GM23338 (cell line): ENCODE measurements at regions not wholly inside any gene's neighbourhood (a gene's known extent, or its start where the extent isn't known, plus 50 kb on each side); places are given as distances from the start of the nearest gene placed in this dataset.

Experiments
- ATAC-seq: fragments of 200-7000 bp; cut with Tn5 transposase; 3 replicates; pipeline ENCODE4 v1.9.1; 2020
- DNase-seq: peaks from one replicate; pipeline ENCODE4 v3.0.0-alpha.2; 2015; ENCODE audit warnings: low spot score
- H2AFZ ChIP-seq: fragments of 200-600 bp; sonication (generic); 2 replicates; pipeline ENCODE4 v1.8.0; 2016; ENCODE audit warnings: antibody characterized with exemption, mild to moderate bottlenecking, moderate library complexity
- H3F3A ChIP-seq: fragments of 200-600 bp; sonication (generic); replicated peaks from 2 replicates; pipeline ENCODE4 v1.8.0; 2017; ENCODE audit warnings: antibody characterized with exemption, mixed run types, low read depth
- H3K27ac ChIP-seq: fragments of 200-600 bp; sonication (generic); 2 replicates; pipeline ENCODE4 v1.6.1; 2016; ENCODE audit warnings: low read depth
- H3K27me3 ChIP-seq: fragments of 200-600 bp; sonication (generic); 2 replicates; pipeline ENCODE4 v1.8.0; 2016; ENCODE audit warnings: mild to moderate bottlenecking, mixed run types, moderate library complexity; ENCODE audit not compliant: insufficient read depth
- H3K36me3 ChIP-seq: fragments of 200-600 bp; sonication (generic); 2 replicates; pipeline ENCODE4 v1.8.0; 2016; ENCODE audit warnings: mild to moderate bottlenecking; ENCODE audit not compliant: insufficient read depth
- H3K4me1 ChIP-seq: fragments of 200-600 bp; sonication (generic); 2 replicates; pipeline ENCODE4 v1.8.0; 2016; ENCODE audit warnings: mild to moderate bottlenecking, moderate library complexity; ENCODE audit not compliant: insufficient read depth
- H3K4me2 ChIP-seq: fragments of 200-600 bp; sonication (generic); 2 replicates; pipeline ENCODE4 v1.7.1; 2017; ENCODE audit warnings: mixed run types
- H3K4me3 ChIP-seq: fragments of 200-600 bp; sonication (generic); 2 replicates; pipeline ENCODE4 v1.6.1; 2016; ENCODE audit warnings: mixed run types
- H3K79me2 ChIP-seq: fragments of 200-600 bp; sonication (generic); replicated peaks from 2 replicates; pipeline ENCODE4 v1.8.0; 2017; ENCODE audit warnings: mild to moderate bottlenecking; ENCODE audit not compliant: insufficient read depth
- H3K9me2 ChIP-seq: fragments of 200-600 bp; sonication (generic); 2 replicates; pipeline ENCODE4 v1.8.0; 2017; ENCODE audit not compliant: insufficient read depth
- H4K20me1 ChIP-seq: fragments of 200-600 bp; sonication (generic); replicated peaks from 2 replicates; pipeline ENCODE4 v1.8.0; 2017; ENCODE audit warnings: mild to moderate bottlenecking; ENCODE audit not compliant: insufficient read depth
- H3K27ac Mint-ChIP-seq: 2 replicates; pipeline ENCODE4 v1.8.0; 2020; ENCODE audit warnings: inconsistent platforms, mild to moderate bottlenecking, moderate library complexity, mixed read lengths
- H3K27me3 Mint-ChIP-seq: 3 replicates; pipeline ENCODE4 v1.8.0; 2022; ENCODE audit warnings: low read depth, mild to moderate bottlenecking, moderate library complexity, mixed read lengths, inconsistent platforms; ENCODE audit not compliant: insufficient read depth, poor library complexity
- H3K36me3 Mint-ChIP-seq: 3 replicates; pipeline ENCODE4 v1.8.0; 2021; ENCODE audit warnings: low read depth, mild to moderate bottlenecking, inconsistent platforms, moderate library complexity, mixed read lengths
- H3K4me1 Mint-ChIP-seq: 3 replicates; pipeline ENCODE4 v1.8.0; 2020; ENCODE audit warnings: mild to moderate bottlenecking, inconsistent platforms, mixed read lengths
- H3K4me3 Mint-ChIP-seq: 3 replicates; pipeline ENCODE4 v1.8.0; 2021; ENCODE audit warnings: moderate library complexity, mild to moderate bottlenecking, inconsistent platforms, mixed read lengths
- H3K9me3 Mint-ChIP-seq: 3 replicates; pipeline ENCODE4 v1.8.0; 2020; ENCODE audit warnings: moderate library complexity, mild to moderate bottlenecking, inconsistent platforms, mixed read lengths
- CREB1 ChIP-seq: fragments of 250-450 bp; sonication (Bioruptor Pico); IDR thresholded peaks from 2 replicates; pipeline ENCODE4 v1.5.0; 2020; ENCODE audit warnings: low read depth, mild to moderate bottlenecking, moderate library complexity
- CTCF ChIP-seq, 2 experiments: fragments of 200-600 bp in 1 of 2; sonication (generic) in 1 of 2; conservative IDR thresholded peaks; 2 replicates each; pipeline versions ENCODE4 v1.5.1 to v1.6.1; 2016 to 2017; ENCODE audit warnings: antibody characterized with exemption in 2 of 2, low read depth in 2 of 2, mild to moderate bottlenecking in 2 of 2, moderate library complexity in 1 of 2
- ETS1 ChIP-seq: IDR thresholded peaks from 2 replicates; pipeline ENCODE4 v1.6.1; 2016; ENCODE audit warnings: antibody characterized with exemption
- EZH2 ChIP-seq: fragments of 200-600 bp; sonication (generic); IDR thresholded peaks from one replicate; pipeline ENCODE4 v1.8.0; 2017; ENCODE audit warnings: antibody characterized with exemption, mild to moderate bottlenecking, low read depth; ENCODE audit not compliant: unreplicated experiment
- EZH2phosphoT487 ChIP-seq: fragments of 200-600 bp; sonication (generic); IDR thresholded peaks from one replicate; pipeline ENCODE4 v1.8.1; 2018; ENCODE audit warnings: antibody characterized with exemption; ENCODE audit not compliant: unreplicated experiment
- JUNB ChIP-seq: IDR thresholded peaks from one replicate; pipeline ENCODE4 v1.6.1; 2016; ENCODE audit warnings: antibody characterized with exemption; ENCODE audit not compliant: unreplicated experiment
- NANOG ChIP-seq: IDR thresholded peaks from 2 replicates; pipeline ENCODE4 v1.6.1; 2016; ENCODE audit warnings: antibody characterized with exemption, borderline replicate concordance
- POLR2AphosphoS5 ChIP-seq: IDR thresholded peaks from 2 replicates; pipeline ENCODE4 v1.6.1; 2016; ENCODE audit warnings: antibody characterized with exemption, low read depth
- REST ChIP-seq: IDR thresholded peaks from one replicate; pipeline ENCODE4 v1.6.1; 2018; ENCODE audit warnings: antibody characterized with exemption; ENCODE audit not compliant: unreplicated experiment
- STAT1 ChIP-seq: IDR thresholded peaks from one replicate; pipeline ENCODE4 v1.6.1; 2016; ENCODE audit warnings: antibody characterized with exemption; ENCODE audit not compliant: unreplicated experiment
- ZNF114 ChIP-seq: fragments of 250-450 bp; sonication (Bioruptor Pico); IDR thresholded peaks from 2 replicates; pipeline ENCODE4 v1.5.0; 2020; ENCODE audit warnings: mild to moderate bottlenecking, moderate library complexity
- ZNF331 ChIP-seq: fragments of 250-450 bp; sonication (Bioruptor Pico); IDR thresholded peaks from 2 replicates; pipeline ENCODE4 v1.5.0; 2020; ENCODE audit warnings: low read depth, mild to moderate bottlenecking, moderate library complexity
- ZNF462 ChIP-seq: fragments of 250-450 bp; sonication (Bioruptor Pico); IDR thresholded peaks from 2 replicates; pipeline ENCODE4 v1.5.0; 2020; ENCODE audit warnings: mild to moderate bottlenecking, moderate library complexity

GRCh38 chr2:41847744-41848441 lies 199.9 kb upstream of the PKDCC start:
- Mint-ChIP-seq H3K27ac (no peak overlapping the region), H3K4me3 (no peak overlapping the region), H3K36me3 (no peaks in the 10 kb centered on the region), H3K27me3 (peaks cover 2% of the 10 kb centered on the region), H3K4me1 (no peaks in the 10 kb centered on the region), H3K9me3 (no peaks in the 10 kb centered on the region)
- no peak for TF ChIP-seq JUNB
- no peak for TF ChIP-seq REST
- no peak for TF ChIP-seq ETS1
- TF ChIP-seq NANOG = no peak
- no peak for TF ChIP-seq POLR2AphosphoS5
- no peak for TF ChIP-seq EZH2
- TF ChIP-seq CTCF (conservative IDR thresholded peaks at IDR 0.05; ENCODE audit: low read depth in 2 of 2) = no peak
- TF ChIP-seq CREB1 (CRISPR knock-in tag) = no peak
- TF ChIP-seq ZNF331 (CRISPR knock-in tag) = no peak
- no peak for TF ChIP-seq STAT1
- no peak for TF ChIP-seq EZH2phosphoT487
- no peak for TF ChIP-seq ZNF114 (CRISPR knock-in tag)
- TF ChIP-seq ZNF462 (CRISPR knock-in tag) = no peak
- Histone ChIP-seq H3K79me2 (no peaks in the 10 kb centered on the region), H3K4me2 (no peak overlapping the region), H3K9me2 (no peaks in the 10 kb centered on the region), H3K27me3 (peaks cover 4% of the 10 kb centered on the region; the same call in 1 of the 2 replicates), H3K4me1 (no peaks in the 10 kb centered on the region), H3F3A (no peaks in the 10 kb centered on the region), H3K4me3 (no peak overlapping the region), H3K36me3 (no peaks in the 10 kb centered on the region), H3K27ac (no peak overlapping the region), H2AFZ (no peak overlapping the region), H4K20me1 (no peaks in the 10 kb centered on the region)
- ATAC-seq = no peak
- DNase-seq = no peak
